Adipocyte (in vitro differentiated cells): ENCODE measurements at regions not wholly inside any gene's neighbourhood (a gene's known extent, or its start where the extent isn't known, plus 50 kb on each side); places are given as distances from the start of the nearest gene placed in this dataset.

Experiments used
- DNase-seq: peaks from one replicate; pipeline ENCODE4 v3.0.0-alpha.2; 2015; ENCODE audit warnings: low read depth
- H3K27me3 ChIP-seq: replicated peaks from 2 replicates; pipeline ENCODE4 v1.7.0; 2013; ENCODE audit warnings: mild to moderate bottlenecking, low read length, moderate library complexity; ENCODE audit not compliant: control insufficient read depth, insufficient read depth
- H3K36me3 ChIP-seq: 2 replicates; pipeline ENCODE4 v1.7.0; 2013; ENCODE audit warnings: low read length, mild to moderate bottlenecking, moderate library complexity; ENCODE audit not compliant: control insufficient read depth, insufficient read depth, severe bottlenecking
- H3K4me1 ChIP-seq: 2 replicates; pipeline ENCODE4 v1.7.0; 2013; ENCODE audit warnings: mild to moderate bottlenecking, low read length, moderate library complexity; ENCODE audit not compliant: control insufficient read depth, insufficient read depth
- H3K4me3 ChIP-seq: 2 replicates; pipeline ENCODE4 v1.7.0; 2013; ENCODE audit warnings: mild to moderate bottlenecking, low read length, moderate library complexity
- H3K9ac ChIP-seq: 2 replicates; pipeline ENCODE4 v1.7.0; 2013; ENCODE audit warnings: mild to moderate bottlenecking, low read length, moderate library complexity
- H3K9me3 ChIP-seq: 2 replicates; pipeline ENCODE4 v1.7.0; 2013; ENCODE audit warnings: mild to moderate bottlenecking, low read length, moderate library complexity; ENCODE audit not compliant: control insufficient read depth

- Histone ChIP-seq H3K9ac (no peak overlapping the region), H3K27me3 (no peaks in the 10 kb centered on the region), H3K4me1 (no peaks in the 10 kb centered on the region), H3K4me3 (no peak overlapping the region), H3K9me3 (no peaks in the 10 kb centered on the region), H3K36me3 (no peaks in the 10 kb centered on the region)
- DNase-seq = no peak
Measured at GRCh38 chr1:168903237-168903830, 174.3 kb upstream of the DPT start.

DNA sequence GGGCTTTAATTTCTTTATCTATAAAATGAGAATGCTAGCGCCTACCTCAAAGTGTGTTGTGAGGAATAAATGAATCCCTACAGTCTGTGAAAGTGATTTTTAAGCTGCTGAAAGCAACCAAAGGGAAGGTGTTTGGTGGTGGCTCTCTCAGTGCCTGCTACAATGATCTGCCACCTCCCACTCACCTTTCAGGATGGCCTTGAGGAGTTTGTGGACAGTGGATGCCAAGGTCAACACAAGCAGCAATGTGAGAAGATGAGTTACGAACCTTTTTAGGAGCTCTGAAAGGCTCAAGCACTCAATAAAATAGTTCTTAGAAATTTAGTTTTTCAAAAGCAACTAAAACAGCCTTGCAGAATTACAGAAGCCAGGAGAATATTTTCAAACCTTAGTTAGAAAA is 176.6 kb upstream of the DPT start:
- no peaks in the 10 kb centered on the region for H3K36me3 ChIP-seq
- no peak overlapping the region for H3K4me3 ChIP-seq
- no peaks in the 10 kb centered on the region for H3K27me3 ChIP-seq
- no peaks in the 10 kb centered on the region for H3K9me3 ChIP-seq
- H3K9ac ChIP-seq = no peak overlapping the region
- no peaks in the 10 kb centered on the region for H3K4me1 ChIP-seq
- no peak for DNase-seq

DNA sequence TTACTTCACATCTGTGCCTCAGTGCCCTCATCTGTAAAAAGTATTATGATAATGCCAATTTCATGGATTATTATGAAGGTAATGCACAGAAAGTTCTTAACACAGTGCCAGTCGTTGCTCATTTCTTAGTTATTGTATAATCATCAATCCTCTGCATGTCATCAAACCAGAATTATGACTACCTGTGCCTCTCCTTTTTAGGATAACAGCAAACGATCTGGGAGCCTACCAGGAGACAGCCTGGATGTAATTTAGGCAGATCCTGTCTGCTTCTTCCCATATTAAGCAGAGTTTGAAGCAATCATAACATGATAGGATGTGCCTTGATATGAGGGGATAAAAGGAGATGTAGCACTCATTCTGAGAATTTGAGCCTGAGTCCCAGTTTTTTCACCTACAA is 177.4 kb upstream of the DPT start:
- Histone ChIP-seq H3K4me3 (no peak overlapping the region), H3K9ac (no peak overlapping the region), H3K27me3 (no peaks in the 10 kb centered on the region), H3K4me1 (no peaks in the 10 kb centered on the region), H3K9me3 (no peaks in the 10 kb centered on the region), H3K36me3 (no peaks in the 10 kb centered on the region)
- DNase-seq = no peak

DNA sequence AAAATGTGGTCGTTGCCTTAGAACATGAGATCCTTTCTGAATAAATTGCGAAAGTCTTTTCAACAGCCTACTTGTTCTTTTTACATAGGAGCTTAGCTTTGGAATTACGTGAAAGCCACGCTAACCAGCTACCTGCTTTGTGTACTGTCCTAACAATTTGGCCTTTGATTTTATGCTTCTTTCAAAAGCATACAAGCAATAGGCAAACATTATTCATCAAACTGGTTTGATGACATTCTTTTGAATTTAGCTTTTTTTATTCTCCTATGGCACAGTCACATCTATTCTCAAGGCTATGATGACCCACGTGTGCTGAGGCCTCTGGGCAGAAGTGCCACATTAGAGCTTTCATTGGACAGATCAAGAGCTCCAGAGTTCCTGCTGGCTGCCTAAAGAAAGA is 178.0 kb upstream of the DPT start:
- Histone ChIP-seq H3K4me3 (no peak overlapping the region), H3K4me1 (no peaks in the 10 kb centered on the region), H3K9ac (no peak overlapping the region), H3K9me3 (no peaks in the 10 kb centered on the region), H3K27me3 (no peaks in the 10 kb centered on the region), H3K36me3 (no peaks in the 10 kb centered on the region)
- DNase-seq = no peak

GRCh38 chr1:168907786-168908348 is 178.9 kb upstream of the DPT start:
- Histone ChIP-seq H3K36me3 (no peaks in the 10 kb centered on the region), H3K9me3 (no peaks in the 10 kb centered on the region), H3K27me3 (no peaks in the 10 kb centered on the region), H3K4me1 (no peaks in the 10 kb centered on the region), H3K9ac (no peak overlapping the region), H3K4me3 (no peak overlapping the region)
- no peak for DNase-seq

DNA sequence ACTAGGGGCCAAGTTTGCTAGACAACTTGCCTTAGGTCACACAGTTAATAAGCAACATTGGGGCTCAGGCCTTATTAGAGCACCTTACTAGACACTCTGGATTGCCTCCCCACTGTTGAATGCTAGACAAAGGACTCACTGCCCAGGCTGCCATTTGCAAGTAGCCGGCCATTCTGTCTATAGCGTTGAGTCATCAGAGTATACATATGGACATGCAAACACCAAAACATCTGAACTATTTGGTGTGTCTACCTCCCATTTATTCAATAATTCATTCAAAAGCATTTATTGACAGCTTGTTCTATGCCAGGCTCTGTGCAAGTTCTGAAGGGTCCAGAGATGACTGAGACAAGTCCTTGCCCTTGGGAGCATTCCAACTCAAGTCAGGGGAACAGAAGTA is 181.4 kb upstream of the DPT start:
- Histone ChIP-seq H3K9me3 (no peaks in the 10 kb centered on the region), H3K9ac (no peak overlapping the region), H3K4me3 (no peak overlapping the region), H3K27me3 (no peaks in the 10 kb centered on the region), H3K4me1 (no peaks in the 10 kb centered on the region), H3K36me3 (no peaks in the 10 kb centered on the region)
- DNase-seq = no peak

DNA sequence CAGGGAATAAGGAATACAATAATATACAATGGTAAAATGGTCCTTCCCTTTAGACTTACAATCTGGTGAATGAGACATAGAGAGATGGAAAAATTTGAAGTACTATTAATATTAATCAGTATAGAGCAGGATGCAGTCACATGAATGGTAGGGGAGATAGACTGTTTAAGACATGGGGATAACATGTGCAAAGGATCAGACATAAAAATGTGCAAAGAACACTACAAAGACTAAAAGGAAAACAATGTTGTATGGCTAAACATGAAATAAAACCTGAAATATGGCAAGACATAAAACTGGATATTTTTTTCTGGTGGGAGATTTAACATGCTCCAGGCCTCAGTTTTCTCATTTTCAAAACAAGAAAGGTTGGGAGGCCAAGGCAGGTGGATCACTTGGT is 182.4 kb upstream of the DPT start:
- Histone ChIP-seq H3K4me3 (no peak overlapping the region), H3K36me3 (no peaks in the 10 kb centered on the region), H3K27me3 (no peaks in the 10 kb centered on the region), H3K9ac (no peak overlapping the region), H3K4me1 (no peaks in the 10 kb centered on the region), H3K9me3 (no peaks in the 10 kb centered on the region)
- DNase-seq = no peak

DNA sequence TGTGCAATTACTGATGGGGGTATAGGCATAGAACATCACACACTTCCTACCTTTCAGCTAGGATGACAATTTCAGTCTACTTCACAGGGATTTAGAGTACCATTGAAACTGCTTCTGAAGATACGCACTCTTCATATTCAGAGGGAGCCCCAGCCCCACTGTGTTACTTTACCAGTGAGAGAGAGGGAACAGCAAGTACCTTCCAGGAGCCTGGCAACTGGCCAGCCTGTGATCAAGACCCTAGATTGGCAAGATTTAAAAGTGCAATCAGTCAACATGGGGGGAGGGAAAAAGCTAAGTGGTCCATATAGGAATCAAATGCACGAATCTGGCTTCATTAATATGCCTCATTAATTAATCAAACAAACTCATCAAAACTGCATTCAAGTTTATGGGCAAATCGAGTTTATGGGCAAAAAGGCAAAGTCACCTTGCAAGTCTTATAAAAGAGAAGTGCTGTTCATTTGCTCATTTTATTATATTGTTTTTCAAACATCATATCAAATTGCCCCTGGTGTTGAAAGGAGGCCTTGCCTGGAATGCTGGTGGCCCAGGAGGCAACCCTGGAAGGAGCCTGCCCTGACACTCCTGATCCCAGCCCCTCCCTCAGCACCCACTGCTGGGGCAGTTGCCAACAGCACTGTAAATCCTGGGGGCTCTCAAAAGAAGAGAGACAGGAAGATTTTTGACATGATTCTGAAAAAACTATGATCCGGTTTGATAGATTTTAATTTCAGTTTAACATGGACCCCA is 184.9 kb upstream of the DPT start:
- H3K36me3 ChIP-seq = no peaks in the 10 kb centered on the region
- H3K9ac ChIP-seq = no peak overlapping the region
- H3K27me3 ChIP-seq = no peaks in the 10 kb centered on the region
- H3K4me3 ChIP-seq = no peak overlapping the region
- DNase-seq = no peak
- no peaks in the 10 kb centered on the region for H3K9me3 ChIP-seq
- H3K4me1 ChIP-seq = no peaks in the 10 kb centered on the region

GRCh38 chr1:168917309-168917708 is 188.3 kb upstream of the DPT start:
- Histone ChIP-seq H3K36me3 (no peaks in the 10 kb centered on the region), H3K9ac (no peak overlapping the region), H3K4me3 (no peak overlapping the region), H3K9me3 (no peaks in the 10 kb centered on the region), H3K27me3 (no peaks in the 10 kb centered on the region), H3K4me1 (peaks cover 12% of the 10 kb centered on the region)
- no peak for DNase-seq

DNA sequence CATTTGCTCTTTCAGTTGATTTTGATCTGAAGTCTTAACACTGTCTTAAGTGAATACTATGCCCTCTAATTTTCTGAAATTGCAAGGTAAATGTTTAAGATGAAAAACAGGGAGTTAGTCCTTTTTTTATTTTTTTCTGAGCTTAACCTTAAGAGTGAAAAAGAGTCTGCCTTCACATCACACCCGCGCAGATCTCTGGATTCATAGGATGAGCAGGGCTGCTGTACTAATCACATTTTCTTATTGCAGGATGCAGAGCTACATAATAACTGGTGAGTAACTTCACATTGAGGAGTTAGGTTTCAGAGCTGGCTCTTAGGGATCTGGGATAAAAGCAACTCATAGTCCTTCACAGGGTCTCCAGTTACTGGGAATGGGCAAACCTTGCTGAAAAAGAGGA is 188.7 kb upstream of the ATP1B1 start:
- H3K4me1 ChIP-seq = peaks cover 12% of the 10 kb centered on the region
- no peak overlapping the region for H3K4me3 ChIP-seq
- H3K9me3 ChIP-seq = no peaks in the 10 kb centered on the region
- DNase-seq = no peak
- H3K27me3 ChIP-seq = no peaks in the 10 kb centered on the region
- H3K9ac ChIP-seq = no peak overlapping the region
- no peaks in the 10 kb centered on the region for H3K36me3 ChIP-seq

DNA sequence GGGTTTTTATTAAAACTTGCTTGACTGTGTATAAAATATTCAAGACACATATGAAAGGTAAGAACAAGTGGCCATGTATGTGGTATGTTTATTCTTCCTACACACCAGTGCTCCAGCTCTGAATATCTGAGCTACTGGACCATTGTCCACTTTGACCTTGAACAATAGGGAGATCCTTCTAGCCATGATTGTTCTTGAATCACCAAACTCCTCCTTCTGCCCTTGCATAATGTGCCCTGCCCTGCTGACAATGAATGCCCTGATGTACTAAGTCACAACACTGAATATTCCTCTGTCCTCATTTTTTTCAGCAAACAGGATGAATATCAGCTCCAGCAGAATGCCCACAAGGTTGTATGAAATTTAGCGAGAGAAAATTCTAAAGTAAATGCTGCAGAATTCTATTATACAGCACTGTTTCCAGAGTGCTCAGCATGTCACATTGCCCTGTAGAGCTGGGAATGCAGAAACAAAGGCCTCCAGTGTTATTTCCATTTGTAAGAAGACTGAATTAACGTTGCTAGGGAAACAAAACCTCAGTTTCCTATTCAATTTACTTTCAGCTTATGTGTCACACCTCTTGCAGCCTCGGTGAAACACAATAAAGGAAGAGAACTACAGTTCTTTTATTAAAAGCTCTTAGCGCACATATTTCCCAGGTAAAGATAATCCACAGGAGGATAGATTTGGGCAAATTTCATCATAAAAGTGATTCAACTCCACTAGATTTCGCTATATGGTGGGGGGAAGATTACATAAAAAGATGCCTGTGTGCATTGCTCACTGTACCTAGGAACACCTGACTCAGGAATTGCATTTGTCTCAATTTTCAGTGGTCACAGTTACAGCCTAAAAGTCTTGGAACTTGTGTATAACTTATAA is 187.4 kb upstream of the ATP1B1 start:
- Histone ChIP-seq H3K36me3 (no peaks in the 10 kb centered on the region), H3K9ac (no peak overlapping the region), H3K27me3 (no peaks in the 10 kb centered on the region), H3K4me3 (no peak overlapping the region), H3K9me3 (no peaks in the 10 kb centered on the region), H3K4me1 (peaks cover 12% of the 10 kb centered on the region)
- DNase-seq = no peak
